Epidermal melanocyte (primary cell): ENCODE measurements at regions not wholly inside any gene's neighbourhood (a gene's known extent, or its start where the extent isn't known, plus 50 kb on each side); places are given as distances from the start of the nearest gene placed in this dataset.
A peak's percentile ranks its signal among the peaks of the same experiment; 100 is the strongest.
"Not testable (repeated sequence)": the region's sequence is repeated elsewhere in the genome, so short reads cannot be mapped to it uniquely, and the experiment has no call there.

Experiments used
- DNase-seq: peaks from one replicate; pipeline ENCODE4 v3.0.0; 2011; ENCODE audit warnings: low spot score; ENCODE audit not compliant: insufficient read length

DNA sequence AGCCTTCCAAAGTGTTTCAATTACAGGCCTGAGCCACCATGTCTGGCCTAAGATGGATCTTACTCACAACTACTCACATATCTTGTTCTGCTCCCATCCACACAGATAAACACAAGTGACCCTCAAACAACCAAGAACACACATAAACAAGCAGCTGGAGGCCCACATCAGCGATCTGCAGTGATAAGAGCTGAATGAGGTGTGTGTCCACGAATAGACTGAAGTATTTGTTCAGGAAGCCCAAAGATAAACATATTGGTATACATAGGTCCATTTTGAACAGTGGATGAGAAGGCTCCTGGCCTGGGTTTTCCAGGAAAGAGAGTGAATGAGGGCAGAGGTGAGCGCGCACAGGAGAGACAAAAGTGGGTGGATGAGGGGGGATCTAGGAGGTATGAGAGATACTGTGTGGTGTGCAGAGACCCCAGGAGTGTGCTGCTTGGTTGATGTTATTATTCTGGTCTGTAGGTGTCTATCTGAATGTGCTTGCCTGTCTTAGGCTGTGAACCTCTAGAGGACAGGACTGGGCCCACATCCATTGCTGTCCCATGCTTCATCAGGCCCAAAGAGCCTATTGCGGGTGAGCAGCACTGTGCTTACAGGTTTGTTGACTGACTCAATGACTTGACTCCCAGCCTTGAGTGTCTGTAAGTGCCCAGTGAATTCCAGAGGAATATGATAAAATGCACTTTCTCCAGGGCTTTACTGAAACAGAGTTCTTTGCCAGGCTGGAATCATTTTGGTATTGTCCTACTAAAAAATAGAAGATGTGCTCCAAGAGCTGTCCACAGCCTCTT, 79.9 kb upstream of the ATP1A1 start:
- no peak for DNase-seq

DNA sequence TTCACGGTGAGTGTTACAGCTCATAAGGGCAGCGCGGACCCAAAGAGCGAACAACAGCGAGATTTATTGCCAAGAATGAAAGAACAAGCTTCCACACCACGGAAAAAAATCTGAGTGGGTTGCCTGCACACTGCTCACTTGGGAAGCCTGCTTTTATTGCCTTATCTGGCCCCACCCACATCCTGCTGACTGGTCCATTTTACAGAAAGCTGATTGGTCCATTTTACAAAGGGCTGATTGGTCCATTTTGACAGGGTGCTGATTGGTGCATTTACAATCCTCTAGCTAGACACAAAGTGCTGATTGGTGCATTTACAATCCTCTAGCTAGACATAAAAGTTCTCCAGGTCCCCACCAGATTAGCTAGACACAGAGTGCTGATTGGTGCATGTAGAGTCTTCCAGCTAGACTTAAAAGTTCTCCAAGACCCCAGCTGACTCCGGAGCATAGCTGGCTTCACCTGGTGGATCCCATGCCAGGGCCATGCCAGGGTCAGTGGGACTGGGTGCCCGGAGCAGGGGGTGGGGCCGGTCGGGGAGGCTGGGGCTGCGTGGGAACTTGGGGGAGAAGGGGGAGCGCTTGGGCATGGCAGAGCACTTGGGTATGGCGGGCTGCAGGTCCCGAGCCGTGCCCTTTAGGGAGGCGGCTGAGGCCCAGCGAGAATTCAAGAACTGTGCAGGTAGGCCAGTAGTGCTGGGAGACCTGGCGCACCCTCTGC, 75.4 kb upstream of the ATP1A1 start:
- no peak for DNase-seq

DNA sequence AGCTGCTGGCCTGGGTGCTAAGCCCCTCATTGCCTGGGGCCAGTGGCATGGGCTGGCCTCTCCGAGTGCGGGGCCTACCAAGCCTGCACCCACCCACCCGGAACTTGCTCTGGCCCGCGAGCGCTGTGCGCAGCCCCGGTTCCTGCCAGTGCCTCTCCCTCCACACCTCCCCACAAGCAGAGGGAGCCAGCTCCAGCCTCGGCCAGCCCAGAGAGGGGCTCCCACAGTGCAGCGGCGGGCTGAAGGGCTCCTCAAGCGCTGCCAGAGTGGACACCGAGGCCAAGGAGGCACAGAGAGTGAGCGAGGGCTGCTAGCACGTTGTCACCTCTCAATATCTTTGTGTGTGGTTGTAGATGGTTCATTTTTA, 74.8 kb upstream of the ATP1A1 start:
- not testable (repeated sequence) for DNase-seq

DNA sequence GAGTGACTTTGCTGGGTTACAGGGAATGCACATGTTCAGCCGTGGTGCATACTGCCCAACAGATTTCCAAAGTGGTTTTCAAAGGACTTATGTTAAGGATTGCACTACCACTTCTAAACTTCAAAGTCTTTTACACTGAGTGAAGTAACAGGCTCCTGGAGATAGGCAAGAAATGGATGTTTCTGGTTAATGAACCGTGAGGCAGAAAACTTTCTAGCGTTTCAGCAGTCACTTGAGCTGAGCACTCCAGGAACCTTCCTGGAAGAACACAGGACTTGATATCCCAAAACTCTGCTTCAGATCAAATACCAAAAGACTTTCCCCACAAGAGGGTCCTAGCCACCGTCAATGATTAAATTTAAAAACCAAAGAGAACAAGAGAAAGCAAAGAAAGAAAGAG, 74.3 kb upstream of the ATP1A1 start:
- no peak for DNase-seq

DNA sequence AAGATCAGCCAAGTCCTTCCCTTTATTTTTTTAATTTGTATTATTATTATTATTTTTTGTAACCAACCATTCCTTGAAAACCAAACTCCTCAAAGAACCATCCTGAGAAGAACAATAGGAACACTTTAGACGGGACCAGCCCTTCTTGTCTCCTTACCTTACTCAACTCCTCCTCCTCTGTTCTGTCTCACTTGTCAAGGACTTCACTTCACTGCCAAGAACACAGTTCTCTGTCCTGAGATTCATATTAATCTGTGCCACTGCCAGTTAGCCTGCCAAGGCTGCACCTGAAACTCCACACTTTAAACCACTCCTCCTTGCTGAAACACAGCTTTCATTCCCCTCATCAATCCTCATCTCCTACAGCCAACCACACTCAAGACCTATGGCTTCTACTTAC, 73.8 kb upstream of the ATP1A1 start:
- DNase-seq: no peak

DNA sequence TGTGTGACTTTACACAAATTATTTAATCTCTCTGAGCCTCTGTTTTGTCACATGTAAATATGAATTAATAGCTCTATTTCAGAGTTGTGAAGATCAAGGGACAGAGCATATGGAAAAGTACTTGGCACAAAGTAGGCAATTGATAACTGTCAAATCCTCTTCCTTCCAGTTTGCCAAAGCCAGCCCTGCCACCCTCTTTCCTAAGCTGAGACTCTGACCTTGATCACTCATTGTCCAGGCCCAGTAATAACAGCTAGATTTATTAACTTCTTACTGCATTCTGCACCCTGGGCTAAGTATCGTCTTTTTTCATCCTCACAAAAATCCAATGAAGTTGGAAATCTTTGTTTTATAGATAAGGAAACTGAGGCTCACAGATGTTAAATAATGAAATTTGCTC, 70.8 kb upstream of the ATP1A1 start:
- DNase-seq: no peak

DNA sequence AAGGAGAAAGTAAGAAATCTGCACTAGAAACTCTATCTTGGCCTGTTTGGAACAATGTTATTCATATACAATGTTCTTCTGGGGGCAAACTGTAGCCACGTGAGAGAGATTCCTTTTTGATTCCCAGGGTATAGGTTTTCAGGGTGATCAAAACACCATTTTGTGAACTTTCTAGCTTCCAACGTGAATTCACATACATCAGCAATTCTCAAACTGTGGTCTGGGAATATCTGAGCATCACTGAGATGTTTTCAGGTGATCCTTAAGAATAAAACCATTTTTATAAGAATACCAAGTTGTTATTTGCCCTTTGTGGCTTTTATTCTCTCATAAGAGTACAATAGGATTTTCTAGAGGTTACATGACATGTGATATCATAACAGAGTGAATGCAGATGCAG, 66.9 kb upstream of the ATP1A1 start:
- DNase-seq: no peak

DNA sequence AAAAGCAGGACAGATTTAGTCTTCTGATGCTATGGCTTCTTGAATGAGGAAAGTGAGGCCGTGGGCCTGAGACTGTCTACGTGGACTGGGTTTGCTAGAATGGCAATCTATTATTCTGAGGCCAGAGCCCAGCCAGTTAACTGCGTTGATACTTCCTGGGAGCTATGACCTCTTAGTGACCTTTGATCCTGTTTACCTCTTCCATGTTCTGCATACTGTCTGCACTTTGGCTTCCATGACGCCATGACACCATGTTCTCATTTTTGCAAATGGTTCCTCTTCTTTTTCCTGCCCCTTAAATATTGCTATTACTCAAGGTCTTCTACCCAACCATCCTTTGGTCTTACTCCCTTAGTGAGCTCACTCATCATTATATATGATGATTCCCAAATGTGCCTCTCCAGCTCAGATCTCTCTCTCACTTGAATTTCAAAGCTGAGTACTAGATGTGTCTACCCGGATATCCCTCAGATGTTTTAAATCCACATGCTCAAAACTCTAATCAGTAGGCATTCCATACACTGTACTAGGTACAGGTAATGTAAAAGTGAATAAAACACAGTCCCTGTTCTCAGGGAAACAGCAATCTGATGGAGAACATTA, 66.1 kb upstream of the ATP1A1 start:
- DNase-seq: no peak

DNA sequence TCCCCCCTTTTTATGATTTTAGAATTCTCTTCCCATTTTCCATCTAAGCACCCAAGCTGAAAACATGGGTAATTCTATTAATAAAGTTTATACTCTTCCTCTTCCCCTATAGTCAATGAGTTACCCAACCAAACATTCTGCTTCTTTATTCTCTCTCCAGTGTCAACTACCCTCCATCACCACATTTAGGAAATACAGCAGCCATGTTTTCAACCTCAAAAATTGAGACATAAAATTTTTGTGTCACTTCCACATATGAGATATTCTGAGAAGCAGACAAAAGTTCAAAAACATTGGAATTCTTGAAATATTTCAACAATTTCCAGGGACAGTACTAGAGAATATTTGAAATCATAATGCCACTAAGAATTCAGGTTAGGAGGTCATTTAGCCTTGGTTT, 64.8 kb upstream of the ATP1A1 start:
- DNase-seq: no peak

DNA sequence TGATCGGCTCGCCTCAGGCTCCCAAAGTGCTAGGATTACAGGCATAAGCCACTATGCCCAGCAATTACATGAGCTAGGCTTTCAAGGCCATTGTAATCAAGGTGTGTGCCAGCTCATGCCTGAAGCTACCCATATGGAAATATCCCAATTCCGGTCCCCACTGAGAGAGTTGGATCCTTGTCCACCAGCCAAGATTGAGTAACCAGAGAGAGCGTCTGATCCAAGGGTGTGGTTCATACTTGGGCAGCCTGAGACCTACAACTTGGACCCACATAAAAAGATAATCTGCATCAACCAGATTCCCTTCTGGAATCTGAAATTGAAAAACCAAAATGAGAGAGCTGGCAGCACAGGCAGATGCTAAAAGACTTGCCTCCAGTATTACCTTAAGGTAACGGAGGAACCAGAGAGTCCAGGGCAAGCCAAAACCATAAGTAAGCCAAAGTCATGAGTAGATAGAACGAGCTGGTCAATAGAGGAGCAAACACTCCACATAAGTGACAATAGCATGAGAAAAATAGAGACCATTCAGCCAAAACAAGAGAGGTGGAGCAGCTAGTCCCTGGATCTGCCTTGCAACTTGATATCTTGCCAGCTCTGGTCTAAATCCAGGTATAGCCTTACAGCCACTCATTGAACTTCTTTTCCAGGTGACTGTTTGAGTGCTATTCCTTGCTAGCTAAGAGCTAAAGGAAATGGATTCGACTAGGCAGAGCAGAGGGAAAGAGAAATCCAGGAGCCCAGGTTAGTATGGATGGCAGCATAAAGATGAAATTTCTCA, 63.8 kb upstream of the ATP1A1 start:
- DNase-seq: no peak

DNA sequence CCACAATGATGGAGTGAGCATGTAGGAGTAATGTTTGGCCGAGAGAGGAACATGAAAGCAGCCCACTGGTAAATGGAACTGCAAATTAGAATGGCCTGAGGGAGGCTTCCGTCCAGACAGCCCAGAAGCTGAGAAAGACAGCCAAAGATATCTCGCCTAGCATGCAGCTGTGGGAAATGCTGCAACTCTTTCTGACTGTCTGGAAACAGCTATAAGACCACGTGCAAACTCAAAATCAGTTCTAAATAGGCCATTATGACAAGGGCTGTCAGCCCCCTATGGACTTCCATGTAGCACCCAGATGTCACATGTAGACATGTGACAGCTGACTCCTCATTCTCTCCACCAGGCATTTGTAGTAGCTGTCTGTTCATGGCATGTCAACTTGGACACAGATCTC, 62.9 kb upstream of the ATP1A1 start:
- DNase-seq: peak; percentile 34

DNA sequence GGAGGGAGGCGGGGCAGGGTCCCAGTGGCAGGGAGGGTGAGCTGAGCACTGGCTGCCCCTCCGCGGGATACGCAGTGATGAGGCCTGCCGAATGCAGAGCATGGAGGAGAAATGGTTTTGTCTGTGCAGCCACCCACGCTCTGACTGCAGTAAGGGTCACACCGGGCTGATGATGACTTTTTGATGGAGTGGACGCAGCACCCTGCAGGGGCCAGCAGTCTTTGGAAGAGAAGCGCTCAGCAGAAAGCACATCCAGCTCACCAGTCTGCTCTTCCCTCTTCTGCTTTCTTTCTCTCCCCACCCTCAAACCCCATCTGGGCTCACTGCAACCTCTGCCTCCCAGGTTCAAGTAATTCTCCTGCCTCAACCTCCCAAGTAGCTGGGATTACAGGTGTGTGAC, 61.9 kb upstream of the ATP1A1 start:
- DNase-seq: no peak

DNA sequence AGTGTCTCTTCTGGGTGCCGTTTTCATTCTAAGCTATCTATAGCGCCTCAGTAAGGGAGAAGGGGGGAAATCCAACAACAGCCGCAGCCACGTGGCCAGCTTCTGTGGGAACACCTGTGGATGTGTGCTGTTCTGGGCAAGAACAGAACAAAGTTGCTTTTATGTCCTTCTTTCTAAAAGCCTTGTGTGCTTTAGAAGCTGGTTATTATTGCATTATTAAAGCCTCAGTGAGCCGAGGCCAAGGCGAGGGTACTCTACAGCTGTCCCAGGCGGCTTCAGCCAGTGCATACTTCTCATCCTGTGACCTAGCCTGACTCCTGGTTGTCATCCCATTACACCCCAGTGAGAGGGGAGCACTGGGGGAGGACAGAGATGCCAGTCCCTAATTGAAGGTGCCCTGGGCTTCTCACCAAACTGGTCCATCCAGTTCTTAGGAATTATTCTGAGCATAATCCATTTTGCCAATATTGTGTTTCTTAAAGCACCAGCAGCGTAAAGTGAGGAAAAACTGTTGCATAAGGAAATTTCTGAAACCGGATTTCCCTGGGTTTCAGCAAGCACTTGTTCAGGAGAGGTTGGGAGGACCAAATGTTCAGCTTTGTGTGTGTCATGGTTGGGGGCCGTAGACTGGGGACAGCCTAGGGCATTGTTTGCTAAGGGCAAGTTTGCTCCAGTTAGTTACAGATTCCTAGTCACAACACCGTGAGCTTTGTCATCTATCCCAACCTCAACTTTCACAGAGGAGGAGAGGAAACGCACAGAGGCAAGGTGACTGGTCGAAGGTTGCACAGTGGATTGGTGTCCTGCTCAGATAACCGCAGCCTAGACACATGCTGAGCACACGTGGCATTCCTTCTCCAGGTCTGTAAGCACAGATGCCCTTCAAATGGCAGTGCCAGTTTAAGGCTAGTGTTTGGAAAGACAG, 61.0 kb upstream of the ATP1A1 start:
- DNase-seq: no peak

DNA sequence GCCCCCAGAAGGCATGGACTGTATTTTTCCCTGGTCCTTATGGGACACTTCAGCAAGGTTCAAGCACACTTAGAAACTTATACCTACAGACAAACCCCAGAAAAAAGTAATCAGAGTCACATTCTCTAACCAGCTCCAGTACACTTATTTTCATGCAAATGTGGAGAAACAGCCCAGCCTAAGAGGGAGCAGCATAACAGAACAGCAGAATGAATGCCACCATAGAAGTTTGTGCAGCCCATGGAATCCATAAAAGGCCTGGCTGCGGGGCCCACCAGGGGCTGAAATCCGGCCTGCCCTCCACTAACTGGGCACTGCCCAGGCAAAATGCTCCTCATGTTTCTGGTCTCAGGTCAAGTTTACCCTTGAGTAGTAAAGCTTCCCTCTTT, 60.4 kb upstream of the ATP1A1 start:
- no peak for DNase-seq

DNA sequence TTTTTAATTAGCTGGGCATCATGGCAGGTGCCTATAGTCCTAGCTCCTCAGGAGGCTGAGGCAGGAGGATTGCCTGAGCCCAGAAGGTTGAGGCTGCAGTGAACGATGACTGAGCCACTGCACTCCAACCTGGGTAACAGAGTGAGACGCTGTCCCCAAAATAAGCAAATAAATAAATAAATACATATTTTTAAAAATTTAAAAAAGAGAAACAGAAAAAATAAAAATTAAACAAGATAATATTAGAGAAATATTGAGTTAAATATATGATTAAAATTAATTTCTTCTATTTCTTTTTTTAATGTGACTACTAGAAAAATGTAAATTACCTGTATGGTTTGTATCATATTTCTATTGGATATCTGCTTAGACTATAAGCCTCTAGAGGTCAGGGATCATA, 59.3 kb upstream of the ATP1A1 start:
- DNase-seq: no peak

DNA sequence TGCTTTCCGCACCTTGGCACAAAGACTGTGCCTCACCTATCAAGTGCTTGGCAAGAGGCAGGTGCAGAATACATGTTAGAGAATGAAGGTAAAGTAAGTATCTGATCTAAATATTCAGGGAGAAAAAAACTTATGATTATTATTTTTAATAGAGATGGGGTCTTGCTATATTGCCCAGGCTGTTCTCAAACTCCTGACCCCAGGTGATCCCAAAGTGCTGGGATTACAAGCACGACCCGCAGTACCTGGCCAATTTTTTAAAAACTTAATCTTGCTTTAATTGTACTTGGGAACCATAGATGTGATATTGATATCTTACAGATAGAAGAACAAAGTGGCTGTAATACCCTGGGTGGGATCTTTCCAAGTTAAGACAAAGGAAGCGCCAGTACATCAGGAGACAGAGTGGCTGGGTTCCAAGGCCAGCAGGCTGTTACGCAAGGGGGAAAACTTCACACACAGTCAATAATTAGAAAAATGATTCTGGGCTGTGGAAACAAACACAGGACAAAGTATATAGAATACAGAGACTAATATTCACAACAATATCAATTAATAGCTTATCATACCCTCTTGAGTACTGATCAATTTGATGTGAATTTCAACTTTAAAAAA, 58.6 kb upstream of the ATP1A1 start:
- DNase-seq: no peak

DNA sequence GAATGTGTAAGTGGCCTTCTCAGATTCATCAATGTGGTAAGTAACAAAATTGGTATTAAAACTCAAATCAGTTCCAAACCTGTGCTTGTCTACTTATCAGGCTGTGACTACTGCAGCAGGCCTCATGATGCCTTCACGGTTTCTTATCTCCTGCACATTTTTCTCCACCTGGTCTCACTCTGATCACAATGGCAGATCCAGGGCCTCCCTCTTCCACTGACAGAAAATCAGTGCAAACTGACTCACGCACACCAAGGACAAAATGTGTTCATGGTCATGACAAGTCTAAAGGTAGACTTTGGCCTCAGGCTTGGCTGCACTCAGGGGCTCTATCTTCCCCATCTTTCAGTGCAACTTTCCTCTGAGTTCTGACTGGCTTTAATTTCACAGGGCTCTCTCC, 56.7 kb upstream of the ATP1A1 start:
- DNase-seq: no peak

DNA sequence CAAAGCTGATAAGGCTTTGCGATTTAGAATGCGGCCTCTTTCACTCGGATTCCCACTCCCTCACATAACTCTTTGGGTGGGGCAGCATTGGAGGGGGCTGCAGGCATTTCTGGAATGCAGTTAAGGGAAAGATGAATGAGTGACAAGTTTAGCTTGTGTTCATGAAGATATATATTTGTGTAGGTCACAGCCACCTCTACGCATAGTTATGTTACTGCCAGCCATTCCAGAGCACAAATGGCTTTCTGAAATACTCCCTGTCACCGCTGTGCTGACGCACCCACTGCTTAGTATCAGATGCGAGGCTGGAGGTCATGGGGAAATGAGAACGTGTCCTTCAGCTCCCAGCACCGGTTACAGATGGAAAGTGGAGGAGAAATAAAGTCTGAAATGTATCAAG, 54.1 kb upstream of the ATP1A1 start:
- no peak for DNase-seq

DNA sequence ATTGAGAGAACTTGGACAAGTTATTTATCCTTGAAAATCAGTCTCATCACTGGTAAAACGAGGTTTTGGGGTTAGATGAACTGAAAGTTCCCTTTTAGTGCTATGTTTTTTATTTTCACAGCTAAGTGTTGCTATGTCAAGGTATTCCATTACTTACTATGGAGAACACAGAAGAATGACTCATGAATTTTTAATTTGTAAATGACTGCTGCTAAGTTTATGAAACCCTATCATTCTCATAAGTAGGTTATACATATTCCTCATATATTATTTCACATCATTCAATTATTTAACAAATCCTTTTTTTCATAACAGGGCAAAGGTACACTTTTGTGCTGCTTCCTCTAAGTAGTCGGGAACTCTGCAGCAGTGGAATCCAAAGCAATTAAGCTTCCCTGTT, 52.2 kb upstream of the ATP1A1 start:
- no peak for DNase-seq

DNA sequence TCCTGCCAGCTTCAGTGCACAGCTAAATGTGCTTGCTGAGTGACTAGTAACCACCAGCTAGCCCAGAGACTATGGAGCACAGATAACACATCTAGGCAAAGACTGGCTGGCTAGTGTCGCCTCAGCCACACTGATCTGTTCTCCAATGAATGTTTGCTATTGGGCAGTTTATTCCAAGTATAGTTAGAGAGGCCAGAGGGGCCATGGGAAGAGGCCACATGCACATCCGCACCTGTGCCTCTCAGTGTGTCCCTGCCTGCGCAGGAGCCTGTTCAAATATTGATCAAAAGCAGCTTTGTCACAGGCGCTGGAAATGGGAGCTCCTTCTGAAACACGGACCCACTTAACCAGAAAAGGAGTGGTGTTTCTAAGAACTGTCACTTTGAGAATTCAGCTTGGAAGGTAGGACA, 51.3 kb upstream of the ATP1A1 start:
- no peak for DNase-seq
